B cell (primary cell): ENCODE measurements at regions not wholly inside any gene's neighbourhood (a gene's known extent, or its start where the extent isn't known, plus 50 kb on each side); places are given as distances from the start of the nearest gene placed in this dataset.

ENCODE experiments used
- ATAC-seq: fragments of 200-7000 bp; cut with Tn5 transposase; one replicate; pipeline ENCODE4 v1.10.0; 2021; ENCODE audit warnings: low read depth, mild to moderate bottlenecking, moderate number of reproducible peaks, moderate library complexity
- CTCF ChIA-PET: fragments of 350-600 bp; sonication (Branson Sonifier 250); formaldehyde crosslinking; loops from one replicate; lab custom pipeline; 2021; ENCODE audit warnings: antibody characterized with exemption, inconsistent platforms; lab: Charles Lee
- POLR2A ChIA-PET: fragments of 350-600 bp; sonication (Branson Sonifier 250); formaldehyde crosslinking; loops from one replicate; lab custom pipeline; 2021; ENCODE audit warnings: antibody characterized with exemption; lab: Charles Lee
- DNase-seq: peaks from one replicate; pipeline ENCODE4 v3.0.0; 2013
- H2AFZ ChIP-seq: 2 replicates; pipeline ENCODE4 v1.6.1; 2012; ENCODE audit warnings: mild to moderate bottlenecking, low read depth, low read length; ENCODE audit not compliant: insufficient read depth, poor library complexity, severe bottlenecking
- H3K27ac ChIP-seq, 2 donors: 1 replicate in 1 of 2; 2 replicates in 1 of 2; pipeline ENCODE4 v1.5.1; 2012 to 2013; ENCODE audit warnings: low read length in 2 of 2, mild to moderate bottlenecking in 2 of 2, moderate library complexity in 1 of 2
- H3K27me3 ChIP-seq, 4 experiments: fragments of 200-600 bp in 1 of 4; sonication (generic) in 1 of 4; replicated peaks in 1 of 4; 1 replicate in 2 of 4; 2 replicates in 2 of 4; pipeline versions ENCODE4 v1.6.1 to v1.7.0; 2013 to 2016; ENCODE audit warnings: low read length in 3 of 4, mild to moderate bottlenecking in 2 of 4, mixed read lengths in 1 of 4, moderate library complexity in 1 of 4; ENCODE audit not compliant: insufficient read depth in 4 of 4, control insufficient read depth in 3 of 4; ENCODE audit errors: control extremely low read depth in 1 of 4
- H3K36me3 ChIP-seq, 2 experiments: replicated peaks in 1 of 2; 1 replicate in 1 of 2; 2 replicates in 1 of 2; pipeline versions ENCODE4 v1.6.1 to v1.7.1; 2013; ENCODE audit warnings: low read length in 1 of 2; ENCODE audit not compliant: insufficient read depth in 2 of 2, control insufficient read depth in 1 of 2; ENCODE audit errors: control extremely low read depth in 1 of 2, extremely low read depth in 1 of 2
- H3K4me1 ChIP-seq, 2 donors: fragments of 200-600 bp in 1 of 2; sonication (generic) in 1 of 2; 1 replicate in 1 of 2; 2 replicates in 1 of 2; pipeline versions ENCODE4 v1.5.1 to v1.6.1; 2013 to 2017; ENCODE audit warnings: low read length in 2 of 2; ENCODE audit not compliant: control insufficient read depth in 2 of 2, insufficient read depth in 2 of 2
- H3K4me2 ChIP-seq: replicated peaks from 2 replicates; pipeline ENCODE3; 2012; ENCODE audit warnings: mild to moderate bottlenecking, low read depth, low read length; ENCODE audit not compliant: poor library complexity, severe bottlenecking
- H3K4me3 ChIP-seq, 5 experiments: fragments of 200-600 bp in 1 of 5; sonication (generic) in 1 of 5; 1 replicate in 3 of 5; 2 replicates in 2 of 5; pipeline versions ENCODE4 v1.5.1 to v1.7.0; 2011 to 2016; ENCODE audit warnings: low read length in 4 of 5, mild to moderate bottlenecking in 4 of 5, low read depth in 2 of 5, control low read depth in 1 of 5, moderate library complexity in 1 of 5; ENCODE audit not compliant: insufficient read depth in 1 of 5; ENCODE audit errors: control extremely low read depth in 1 of 5, extremely low read depth in 1 of 5
- H3K79me2 ChIP-seq: fragments of 200-600 bp; sonication (generic); one replicate; pipeline ENCODE4 v1.6.0; 2016; ENCODE audit warnings: low read length; ENCODE audit not compliant: control insufficient read depth, insufficient read depth
- H3K9ac ChIP-seq: fragments of 200-600 bp; sonication (generic); 2 replicates; pipeline ENCODE4 v1.6.1; 2017; ENCODE audit warnings: mild to moderate bottlenecking, low read length, moderate library complexity
- H3K9me3 ChIP-seq, 3 donors: one replicate each; pipeline versions ENCODE4 v1.6.1 to v1.7.1; 2013; ENCODE audit warnings: low read length in 2 of 3; ENCODE audit not compliant: control insufficient read depth in 2 of 3, insufficient read depth in 1 of 3; ENCODE audit errors: control extremely low read depth in 1 of 3
- H4K20me1 ChIP-seq: 2 replicates; pipeline ENCODE4 v1.6.0; 2012; ENCODE audit warnings: mild to moderate bottlenecking, low read length; ENCODE audit not compliant: insufficient read depth, control insufficient read depth, poor library complexity, severe bottlenecking
- H3K27ac Mint-ChIP-seq: one replicate; pipeline ENCODE4 v1.8.0; 2021; ENCODE audit warnings: mixed read lengths
- H3K27me3 Mint-ChIP-seq: one replicate; pipeline ENCODE4 v1.8.0; 2021; ENCODE audit warnings: mixed read lengths
- H3K4me1 Mint-ChIP-seq: one replicate; pipeline ENCODE4 v1.8.0; 2021; ENCODE audit warnings: mixed read lengths
- H3K4me3 Mint-ChIP-seq: one replicate; pipeline ENCODE4 v1.8.0; 2021; ENCODE audit warnings: mixed read lengths
- H3K9me3 Mint-ChIP-seq: one replicate; pipeline ENCODE4 v1.8.0; 2022; ENCODE audit warnings: mixed read lengths; ENCODE audit not compliant: insufficient read depth
- EZH2 ChIP-seq: IDR thresholded peaks from 2 replicates; pipeline ENCODE4 v1.6.1; 2012; ENCODE audit warnings: borderline replicate concordance, low read depth, mild to moderate bottlenecking, moderate library complexity, low read length; ENCODE audit not compliant: insufficient read depth, poor library complexity, severe bottlenecking
- WGBS: methylation state at CpG from one replicate; pipeline ENCODE4 v1.1.5; 2013; ENCODE audit warnings: missing lambda C conversion rate; ENCODE audit not compliant: insufficient coverage; 5-methylcytosine and 5-hydroxymethylcytosine counted together
- intact Hi-C: fragments of 100-400 bp; cut with micrococcal nuclease; formaldehyde crosslinking; loops from one replicate; pipeline ENCODE4 v1.10.0; 2022
- TF ChIP-seq, protein P1 (sequence below): fragments of 200-600 bp; IDR thresholded peaks from one replicate; pipeline ENCODE4 v1.8.0; 2022; ENCODE audit warnings: antibody characterized with exemption, mild to moderate bottlenecking

GRCh38 chr2:83850071-83850725, 608.9 kb downstream of the SUCLG1 start:
- Histone ChIP-seq H3K27me3 (no peaks in the 10 kb centered on the region), H3K36me3 (no peaks in the 10 kb centered on the region), H3K9me3 (peaks cover 0 to 6% (median 0%) of the 10 kb centered on the region in 3 donors), H3K4me2 (no peak overlapping the region), H3K4me1 (no peaks in the 10 kb centered on the region), H2AFZ (no peak overlapping the region), H3K27ac (no peak overlapping the region), H3K79me2 (no peaks in the 10 kb centered on the region), H3K9ac (no peak overlapping the region), H4K20me1 (no peaks in the 10 kb centered on the region), H3K4me3 (no peak overlapping the region)
- H3K27me3 Mint-ChIP-seq, result no peaks in the 10 kb centered on the region
- no peaks in the 10 kb centered on the region for H3K9me3 Mint-ChIP-seq
- TF ChIP-seq EZH2, result no peak
- TF ChIP-seq, protein P1, sequence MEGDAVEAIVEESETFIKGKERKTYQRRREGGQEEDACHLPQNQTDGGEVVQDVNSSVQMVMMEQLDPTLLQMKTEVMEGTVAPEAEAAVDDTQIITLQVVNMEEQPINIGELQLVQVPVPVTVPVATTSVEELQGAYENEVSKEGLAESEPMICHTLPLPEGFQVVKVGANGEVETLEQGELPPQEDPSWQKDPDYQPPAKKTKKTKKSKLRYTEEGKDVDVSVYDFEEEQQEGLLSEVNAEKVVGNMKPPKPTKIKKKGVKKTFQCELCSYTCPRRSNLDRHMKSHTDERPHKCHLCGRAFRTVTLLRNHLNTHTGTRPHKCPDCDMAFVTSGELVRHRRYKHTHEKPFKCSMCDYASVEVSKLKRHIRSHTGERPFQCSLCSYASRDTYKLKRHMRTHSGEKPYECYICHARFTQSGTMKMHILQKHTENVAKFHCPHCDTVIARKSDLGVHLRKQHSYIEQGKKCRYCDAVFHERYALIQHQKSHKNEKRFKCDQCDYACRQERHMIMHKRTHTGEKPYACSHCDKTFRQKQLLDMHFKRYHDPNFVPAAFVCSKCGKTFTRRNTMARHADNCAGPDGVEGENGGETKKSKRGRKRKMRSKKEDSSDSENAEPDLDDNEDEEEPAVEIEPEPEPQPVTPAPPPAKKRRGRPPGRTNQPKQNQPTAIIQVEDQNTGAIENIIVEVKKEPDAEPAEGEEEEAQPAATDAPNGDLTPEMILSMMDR, result no peak
- ATAC-seq, result no peak
- no peaks in the 10 kb centered on the region for H3K4me1 Mint-ChIP-seq
- CTCF ChIA-PET, result no interaction called here
- WGBS, result 78% methylated on average over 1 of the region's 3 CpGs
- no peak overlapping the region for H3K4me3 Mint-ChIP-seq
- no peak for DNase-seq
- H3K27ac Mint-ChIP-seq, result no peak overlapping the region
- POLR2A ChIA-PET, result no interaction called here
- intact Hi-C loops, result no loop called here

DNA sequence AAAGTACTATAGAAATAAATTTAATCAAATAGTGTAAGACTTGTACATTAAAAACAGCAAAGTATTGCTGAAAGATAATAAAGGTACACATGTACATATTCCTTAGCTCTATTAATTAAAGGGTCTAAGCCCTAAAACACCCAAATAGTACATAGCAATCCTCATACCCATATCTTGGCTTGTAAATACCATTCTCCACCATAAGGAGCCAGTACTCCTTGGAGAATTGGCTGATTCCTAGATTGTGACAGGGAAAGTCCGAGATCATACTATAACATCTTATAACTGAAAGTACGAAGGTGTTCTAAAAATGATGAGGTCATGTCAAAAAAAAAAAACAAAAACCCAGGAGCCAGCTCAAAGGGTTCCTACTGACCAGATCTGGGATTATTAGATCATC, 614.6 kb downstream of the SUCLG1 start:
- WGBS, result no CpG with 5 or more reads among the region's 2 CpGs
- no peak overlapping the region for H3K4me3 Mint-ChIP-seq
- no peak for TF ChIP-seq EZH2
- TF ChIP-seq, protein P1, result no peak
- no peak for ATAC-seq
- ChIA-PET POLR2A (no interaction called here), CTCF (no interaction called here)
- no peaks in the 10 kb centered on the region for H3K27me3 Mint-ChIP-seq
- no peak overlapping the region for H3K27ac Mint-ChIP-seq
- intact Hi-C loops, result no loop called here
- Histone ChIP-seq H3K4me3 (no peak overlapping the region), H3K9ac (no peak overlapping the region), H4K20me1 (no peaks in the 10 kb centered on the region), H3K27me3 (no peaks in the 10 kb centered on the region), H3K27ac (no peak overlapping the region), H3K9me3 (no peaks in the 10 kb centered on the region), H3K4me2 (no peak overlapping the region), H2AFZ (no peak overlapping the region), H3K79me2 (no peaks in the 10 kb centered on the region), H3K4me1 (no peaks in the 10 kb centered on the region), H3K36me3 (no peaks in the 10 kb centered on the region)
- no peaks in the 10 kb centered on the region for H3K9me3 Mint-ChIP-seq
- no peaks in the 10 kb centered on the region for H3K4me1 Mint-ChIP-seq
- DNase-seq, result no peak
